ENCODE measurements at regions not wholly inside any gene's neighbourhood (a gene's known extent, or its start where the extent isn't known, plus 50 kb on each side); places are given as distances from the start of the nearest gene placed in this dataset.

DNA sequence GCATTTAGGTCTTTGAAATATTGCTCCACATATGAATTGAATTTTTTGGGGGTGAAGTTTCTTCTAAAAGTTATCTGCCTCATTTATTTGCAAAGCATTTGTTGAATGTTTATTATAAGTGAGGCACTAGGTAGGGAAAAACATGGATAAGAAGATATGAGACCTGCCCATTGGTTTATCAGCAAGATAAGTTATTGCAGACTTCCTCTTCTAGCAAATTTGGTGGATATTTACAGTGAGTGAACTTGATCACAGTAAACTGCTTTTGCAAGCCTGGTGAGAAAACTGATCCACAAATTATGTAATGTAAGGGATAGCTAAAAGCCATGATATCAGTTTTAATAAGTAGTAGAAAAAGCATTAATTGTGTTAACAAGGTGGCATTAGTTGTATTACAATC lies 364.8 kb downstream of the SOCS6 start:
- DNase-seq (ENCODE audit: low read depth in 1 of 2, low spot score in 1 of 2): no peak
- Histone ChIP-seq H3K36me3 (no peaks in the 10 kb centered on the region), H3K27me3 (no peaks in the 10 kb centered on the region), H3K27ac (no peak overlapping the region), H3K9me3 (ENCODE audit: low read depth) (no peaks in the 10 kb centered on the region), H3K4me3 (no peak overlapping the region), H3K4me1 (ENCODE audit: low read depth) (no peaks in the 10 kb centered on the region)
- TF ChIP-seq, protein P1, sequence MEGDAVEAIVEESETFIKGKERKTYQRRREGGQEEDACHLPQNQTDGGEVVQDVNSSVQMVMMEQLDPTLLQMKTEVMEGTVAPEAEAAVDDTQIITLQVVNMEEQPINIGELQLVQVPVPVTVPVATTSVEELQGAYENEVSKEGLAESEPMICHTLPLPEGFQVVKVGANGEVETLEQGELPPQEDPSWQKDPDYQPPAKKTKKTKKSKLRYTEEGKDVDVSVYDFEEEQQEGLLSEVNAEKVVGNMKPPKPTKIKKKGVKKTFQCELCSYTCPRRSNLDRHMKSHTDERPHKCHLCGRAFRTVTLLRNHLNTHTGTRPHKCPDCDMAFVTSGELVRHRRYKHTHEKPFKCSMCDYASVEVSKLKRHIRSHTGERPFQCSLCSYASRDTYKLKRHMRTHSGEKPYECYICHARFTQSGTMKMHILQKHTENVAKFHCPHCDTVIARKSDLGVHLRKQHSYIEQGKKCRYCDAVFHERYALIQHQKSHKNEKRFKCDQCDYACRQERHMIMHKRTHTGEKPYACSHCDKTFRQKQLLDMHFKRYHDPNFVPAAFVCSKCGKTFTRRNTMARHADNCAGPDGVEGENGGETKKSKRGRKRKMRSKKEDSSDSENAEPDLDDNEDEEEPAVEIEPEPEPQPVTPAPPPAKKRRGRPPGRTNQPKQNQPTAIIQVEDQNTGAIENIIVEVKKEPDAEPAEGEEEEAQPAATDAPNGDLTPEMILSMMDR (IDR thresholded peaks at IDR 0.05; ENCODE audit: low read depth, low read length): no peak

DNA sequence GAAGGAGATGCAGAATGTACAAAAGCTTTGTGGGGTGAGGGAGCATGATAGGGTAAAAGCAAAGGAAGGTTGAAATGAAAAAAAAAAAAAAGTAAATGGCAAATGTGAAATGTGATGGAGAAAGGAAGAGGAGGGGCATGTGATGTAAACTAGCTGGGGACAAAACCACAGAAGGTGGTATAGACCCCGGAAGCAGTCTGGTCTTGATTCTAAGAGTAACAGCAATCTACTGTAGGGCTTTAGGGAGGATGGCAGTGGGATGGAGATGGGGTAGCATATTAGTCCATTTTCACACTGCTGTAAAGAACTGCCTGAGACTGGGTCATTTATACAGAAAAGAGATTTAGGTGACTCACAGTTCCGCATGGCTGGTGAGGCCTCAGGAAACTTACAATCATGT lies 362.0 kb downstream of the SOCS6 start:
- no peak for DNase-seq (ENCODE audit: low read depth in 1 of 2, low spot score in 1 of 2)
- H3K4me1 ChIP-seq (ENCODE audit: low read depth): no peaks in the 10 kb centered on the region
- no peak overlapping the region for H3K4me3 ChIP-seq
- H3K27ac ChIP-seq: no peak overlapping the region
- TF ChIP-seq, protein P1 (IDR thresholded peaks at IDR 0.05; ENCODE audit: low read depth, low read length): no peak
- H3K36me3 ChIP-seq: no peaks in the 10 kb centered on the region
- H3K27me3 ChIP-seq: no peaks in the 10 kb centered on the region
- no peaks in the 10 kb centered on the region for H3K9me3 ChIP-seq (ENCODE audit: low read depth)

DNA sequence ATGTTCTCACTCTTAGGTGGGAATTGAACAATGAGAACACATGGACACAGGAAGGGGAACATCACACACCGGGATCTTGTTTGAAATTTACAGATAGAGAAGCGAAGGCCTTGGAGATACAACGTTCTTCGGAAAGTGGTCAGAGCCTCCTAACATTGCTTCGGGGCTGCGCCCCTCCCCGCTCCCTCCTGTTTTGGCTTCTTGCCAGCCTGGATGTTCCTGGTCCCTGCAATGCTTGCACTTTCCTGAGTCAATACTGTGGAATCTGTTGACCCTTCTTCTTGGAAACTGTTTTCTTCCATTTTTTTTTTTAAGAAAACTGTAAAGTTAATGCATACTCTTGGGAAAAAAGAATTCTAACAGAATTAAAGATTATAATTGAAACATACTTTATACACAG lies 360.8 kb downstream of the SOCS6 start:
- Histone ChIP-seq H3K36me3 (no peaks in the 10 kb centered on the region), H3K27me3 (no peaks in the 10 kb centered on the region), H3K4me3 (no peak overlapping the region), H3K4me1 (ENCODE audit: low read depth) (no peaks in the 10 kb centered on the region), H3K27ac (no peak overlapping the region), H3K9me3 (ENCODE audit: low read depth) (no peaks in the 10 kb centered on the region)
- TF ChIP-seq, protein P1 (IDR thresholded peaks at IDR 0.05; ENCODE audit: low read depth, low read length): no peak
- DNase-seq (ENCODE audit: low read depth in 1 of 2, low spot score in 1 of 2): no peak

DNA sequence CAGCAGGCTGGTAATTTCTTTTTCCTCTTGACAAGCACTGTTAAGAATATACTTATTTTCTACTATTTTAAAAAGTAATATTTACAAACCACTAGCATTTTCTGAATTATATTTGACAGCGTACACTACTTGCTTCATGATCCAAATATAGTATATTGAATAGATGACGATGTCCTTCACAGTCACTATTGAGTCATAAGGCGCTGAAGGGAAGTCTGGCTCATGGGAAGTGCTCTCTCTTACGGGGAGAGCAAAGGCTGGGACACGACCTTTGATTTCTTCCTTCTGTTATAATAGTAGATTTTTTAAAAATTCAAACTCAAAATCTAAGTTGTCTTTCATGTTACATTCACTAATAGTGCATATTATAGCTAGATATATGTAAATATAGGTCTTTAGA lies 357.1 kb downstream of the SOCS6 start:
- Histone ChIP-seq H3K36me3 (no peaks in the 10 kb centered on the region), H3K4me3 (no peak overlapping the region), H3K27me3 (no peaks in the 10 kb centered on the region), H3K9me3 (ENCODE audit: low read depth) (no peaks in the 10 kb centered on the region), H3K4me1 (ENCODE audit: low read depth) (no peaks in the 10 kb centered on the region), H3K27ac (no peak overlapping the region)
- DNase-seq (ENCODE audit: low read depth in 1 of 2, low spot score in 1 of 2): peak in 1 of 2 donors; percentile 8
- TF ChIP-seq, protein P1 (IDR thresholded peaks at IDR 0.05; ENCODE audit: low read depth, low read length): no peak

DNA sequence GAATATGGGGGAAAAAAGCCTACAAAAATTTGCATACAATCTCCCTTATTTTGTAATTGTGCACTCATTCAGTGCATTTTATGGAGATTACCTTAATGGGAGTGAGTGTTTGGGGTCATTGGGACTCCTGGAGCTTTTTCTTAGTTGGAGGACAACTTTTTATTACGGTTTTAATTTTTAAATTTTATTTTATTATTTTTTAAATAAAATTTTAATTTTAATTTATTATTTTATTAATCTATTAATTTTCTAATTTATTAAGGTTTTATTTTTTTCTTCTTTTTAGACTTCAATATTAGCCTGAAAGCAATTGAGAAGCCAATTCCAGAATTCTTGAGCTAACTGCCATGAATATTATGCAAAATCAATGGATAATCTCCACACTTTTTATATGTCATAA lies 355.0 kb downstream of the SOCS6 start:
- H3K27me3 ChIP-seq: no peaks in the 10 kb centered on the region
- no peaks in the 10 kb centered on the region for H3K36me3 ChIP-seq
- no peak overlapping the region for H3K4me3 ChIP-seq
- H3K9me3 ChIP-seq (ENCODE audit: low read depth): no peaks in the 10 kb centered on the region
- TF ChIP-seq, protein P1 (IDR thresholded peaks at IDR 0.05; ENCODE audit: low read depth, low read length): no peak
- no peak overlapping the region for H3K27ac ChIP-seq
- H3K4me1 ChIP-seq (ENCODE audit: low read depth): no peaks in the 10 kb centered on the region
- no peak for DNase-seq (ENCODE audit: low read depth in 1 of 2, low spot score in 1 of 2)

Measured in cardiac muscle cell (in vitro differentiated cells and primary cell).